Stomach smooth muscle (tissue), 2 donors: ENCODE measurements at regions not wholly inside any gene's neighbourhood (a gene's known extent, or its start where the extent isn't known, plus 50 kb on each side); places are given as distances from the start of the nearest gene placed in this dataset.

ENCODE experiments used
- H3K27ac ChIP-seq: one replicate; pipeline ENCODE4 v1.7.0; 2013; ENCODE audit warnings: mild to moderate bottlenecking, low read length, inconsistent platforms
- H3K27me3 ChIP-seq, 2 donors: one replicate each; pipeline ENCODE4 v1.7.0; 2013; ENCODE audit warnings: low read length in 2 of 2; ENCODE audit not compliant: insufficient read depth in 2 of 2, control insufficient read depth in 1 of 2
- H3K36me3 ChIP-seq, 2 donors: one replicate each; pipeline ENCODE4 v1.7.0; 2013; ENCODE audit warnings: low read length in 2 of 2; ENCODE audit not compliant: control insufficient read depth in 2 of 2, insufficient read depth in 2 of 2
- H3K4me1 ChIP-seq: one replicate; pipeline ENCODE4 v1.7.0; 2013; ENCODE audit warnings: low read length; ENCODE audit not compliant: control insufficient read depth, insufficient read depth
- H3K4me3 ChIP-seq, 2 donors: one replicate each; pipeline ENCODE4 v1.7.0; 2013; ENCODE audit warnings: low read length in 2 of 2
- H3K9ac ChIP-seq, 2 donors: one replicate each; pipeline ENCODE4 v1.7.0; 2013; ENCODE audit warnings: low read length in 2 of 2, mild to moderate bottlenecking in 1 of 2
- H3K9me3 ChIP-seq, 2 donors: one replicate each; pipeline ENCODE4 v1.7.0; 2013; ENCODE audit warnings: low read length in 2 of 2; ENCODE audit not compliant: control insufficient read depth in 2 of 2
- donor health status: healthy.
- donor health status: Pancreatic carcinoma.

DNA sequence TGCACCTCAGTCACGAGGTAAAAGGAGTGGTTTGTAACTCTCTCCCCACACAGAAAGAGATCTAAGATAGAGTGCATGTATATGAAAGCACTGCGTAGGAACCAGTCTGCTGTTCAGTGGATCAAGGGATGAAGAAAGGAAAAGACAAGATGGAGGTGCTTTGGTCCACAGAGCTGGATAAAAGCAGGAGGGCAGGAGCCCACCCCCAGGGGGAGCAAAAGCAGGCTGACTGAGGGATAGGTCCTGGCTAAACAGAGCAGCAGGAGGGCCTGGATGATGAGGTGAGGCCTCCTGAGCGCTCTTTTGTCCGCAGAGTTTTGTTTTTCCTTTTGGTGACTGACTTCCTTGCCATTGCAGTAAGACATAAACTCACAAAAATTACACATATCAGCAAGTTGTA lies 293.5 kb upstream of the C9orf72 start:
- no peaks in the 10 kb centered on the region for H3K27me3 ChIP-seq
- H3K9me3 ChIP-seq, result peaks cover 0 to under 1% of the 10 kb centered on the region in 2 donors
- no peak overlapping the region for H3K27ac ChIP-seq
- no peak overlapping the region for H3K4me3 ChIP-seq
- no peaks in the 10 kb centered on the region for H3K36me3 ChIP-seq
- H3K4me1 ChIP-seq, result no peaks in the 10 kb centered on the region
- H3K9ac ChIP-seq, result no peak overlapping the region

DNA sequence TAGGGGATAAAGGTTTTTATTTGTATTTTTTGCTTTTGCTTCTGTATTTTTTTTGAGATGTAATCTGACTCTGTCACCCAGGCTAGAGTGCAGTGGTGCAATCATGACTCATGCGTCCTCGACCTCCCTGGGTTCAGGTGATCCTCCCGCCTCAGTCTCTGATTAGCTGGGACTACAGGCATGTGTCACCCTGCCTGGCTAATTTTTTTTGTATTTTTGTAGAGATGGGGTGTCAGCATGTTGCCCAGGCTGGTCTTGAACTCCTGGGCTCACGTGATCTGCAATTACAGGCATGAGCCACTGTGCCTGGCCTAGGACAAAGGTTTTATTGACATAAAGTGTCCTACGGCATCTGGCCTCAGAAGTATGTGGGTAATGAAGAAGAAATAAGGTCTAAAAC lies 297.1 kb upstream of the C9orf72 start:
- Histone ChIP-seq H3K27ac (no peak overlapping the region), H3K9ac (no peak overlapping the region), H3K27me3 (no peaks in the 10 kb centered on the region), H3K36me3 (no peaks in the 10 kb centered on the region), H3K4me1 (no peaks in the 10 kb centered on the region), H3K4me3 (no peak overlapping the region), H3K9me3 (peaks cover 0 to 2% of the 10 kb centered on the region in 2 donors)

DNA sequence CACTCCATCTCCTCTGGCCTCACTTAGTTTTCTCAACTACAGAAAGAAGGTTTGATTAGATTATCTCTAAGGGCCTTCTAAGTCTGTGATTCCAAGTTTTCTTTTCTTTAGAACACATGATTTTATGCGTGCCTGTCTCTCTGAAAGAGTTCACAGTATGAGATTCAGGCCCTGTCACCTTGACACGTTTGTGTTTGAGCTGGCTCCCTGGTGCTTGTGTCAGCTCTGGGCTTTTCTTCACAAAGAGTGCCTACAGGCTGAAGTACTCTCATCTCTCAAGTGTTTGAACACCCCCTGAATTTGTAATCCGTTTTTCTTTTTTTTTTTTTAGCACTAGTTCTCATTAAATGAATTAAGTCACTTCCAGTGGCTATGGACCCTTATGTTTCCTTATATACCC lies 306.9 kb upstream of the C9orf72 start:
- no peaks in the 10 kb centered on the region for H3K36me3 ChIP-seq
- H3K4me1 ChIP-seq, result no peaks in the 10 kb centered on the region
- H3K9me3 ChIP-seq, result no peaks in the 10 kb centered on the region
- no peaks in the 10 kb centered on the region for H3K27me3 ChIP-seq
- H3K27ac ChIP-seq, result no peak overlapping the region
- H3K4me3 ChIP-seq, result no peak overlapping the region
- H3K9ac ChIP-seq, result no peak overlapping the region

DNA sequence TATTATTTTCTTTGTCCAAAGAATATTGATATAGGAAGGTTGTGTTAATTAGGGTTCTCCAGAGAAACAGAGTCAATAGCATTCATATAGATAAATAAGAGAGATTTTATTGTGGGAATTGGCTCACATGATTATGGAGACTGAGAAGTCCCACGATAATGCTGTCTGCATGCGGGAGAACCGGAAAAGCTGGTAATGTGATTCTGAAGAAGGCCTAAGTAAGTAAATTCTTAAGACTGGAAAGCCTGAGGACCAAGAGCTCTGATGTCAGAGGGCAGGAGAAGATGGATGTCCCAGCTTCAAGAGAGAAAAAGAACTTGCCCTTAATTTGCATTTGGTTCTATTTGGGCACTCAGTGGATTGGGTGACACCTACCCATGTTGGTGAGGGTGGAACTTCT lies 307.4 kb upstream of the C9orf72 start:
- Histone ChIP-seq H3K9me3 (no peaks in the 10 kb centered on the region), H3K27me3 (no peaks in the 10 kb centered on the region), H3K27ac (no peak overlapping the region), H3K9ac (no peak overlapping the region), H3K36me3 (no peaks in the 10 kb centered on the region), H3K4me3 (no peak overlapping the region), H3K4me1 (no peaks in the 10 kb centered on the region)

DNA sequence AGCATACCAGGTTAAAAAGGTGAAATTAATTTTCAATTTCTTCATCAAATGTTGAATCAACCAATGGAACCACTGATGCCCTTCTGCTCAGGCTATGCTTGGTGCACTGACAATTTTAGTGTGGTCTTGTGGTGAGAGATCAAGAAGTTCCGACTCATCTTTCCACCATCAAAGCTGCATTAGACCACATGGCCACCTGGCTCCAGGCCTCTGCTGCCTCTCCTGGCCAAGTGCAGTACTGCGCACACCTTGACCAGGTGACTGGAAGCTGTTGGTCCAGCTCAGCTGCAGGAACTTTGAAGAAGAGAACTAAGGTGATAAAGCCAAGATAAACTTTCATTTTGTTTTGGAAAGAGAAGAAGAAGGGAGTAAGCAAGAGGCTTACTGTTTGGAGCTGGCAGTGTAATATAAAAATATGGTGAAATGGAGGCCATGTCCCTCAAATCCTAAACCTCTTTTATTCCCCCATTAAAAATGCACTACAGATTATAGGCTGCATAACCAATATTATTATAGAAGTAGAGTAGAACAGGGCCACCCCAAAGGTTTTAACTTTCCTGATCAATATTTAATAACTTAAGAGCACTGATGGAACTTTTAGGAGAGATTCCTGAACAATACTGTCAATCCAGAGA lies 315.5 kb upstream of the C9orf72 start:
- Histone ChIP-seq H3K27ac (no peak overlapping the region), H3K9me3 (no peaks in the 10 kb centered on the region), H3K36me3 (no peaks in the 10 kb centered on the region), H3K27me3 (no peaks in the 10 kb centered on the region), H3K4me3 (no peak overlapping the region), H3K9ac (no peak overlapping the region), H3K4me1 (no peaks in the 10 kb centered on the region)

DNA sequence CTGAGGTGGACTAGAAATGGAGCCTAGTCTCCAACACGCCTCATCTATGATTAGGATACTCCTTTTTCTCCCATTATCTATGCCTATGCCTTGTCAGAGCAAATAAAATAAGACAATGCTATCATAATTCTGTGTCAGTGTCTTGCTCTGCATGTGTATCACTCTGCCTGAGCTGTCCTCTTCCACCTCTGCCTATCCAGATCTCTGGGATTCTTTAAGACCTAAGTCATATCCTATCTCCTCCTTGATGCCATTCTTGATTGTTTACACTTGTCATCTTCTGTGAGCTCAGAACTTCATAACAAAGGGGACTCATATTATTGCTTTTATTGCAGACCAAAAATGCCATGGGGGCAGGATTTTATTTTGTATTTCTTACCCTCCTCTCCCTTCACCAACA lies 351.2 kb upstream of the C9orf72 start:
- Histone ChIP-seq H3K9ac (no peak overlapping the region), H3K4me3 (no peak overlapping the region), H3K9me3 (no peaks in the 10 kb centered on the region), H3K4me1 (no peaks in the 10 kb centered on the region), H3K36me3 (no peaks in the 10 kb centered on the region), H3K27ac (no peak overlapping the region), H3K27me3 (no peaks in the 10 kb centered on the region)

DNA sequence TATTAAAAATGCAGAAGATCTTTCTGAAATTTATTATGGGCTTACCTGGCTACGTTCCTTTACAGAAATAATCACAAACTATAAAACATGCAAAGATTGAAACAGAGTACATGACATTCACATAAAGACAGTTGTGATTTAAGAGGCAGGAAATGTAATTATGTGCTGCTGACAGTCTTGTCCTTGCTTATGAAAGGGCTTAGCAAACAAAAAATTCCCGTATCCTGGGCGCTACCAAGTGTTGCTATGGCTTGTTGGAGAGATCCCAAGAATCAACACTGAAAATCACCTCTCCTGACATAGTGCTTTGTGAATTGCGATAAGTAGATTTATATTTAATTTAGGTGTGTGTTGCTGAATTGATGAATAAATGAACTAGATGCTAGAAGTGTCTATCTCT lies 352.5 kb upstream of the C9orf72 start:
- H3K9me3 ChIP-seq, result no peaks in the 10 kb centered on the region
- no peaks in the 10 kb centered on the region for H3K4me1 ChIP-seq
- H3K27ac ChIP-seq, result no peak overlapping the region
- H3K4me3 ChIP-seq, result no peak overlapping the region
- no peaks in the 10 kb centered on the region for H3K27me3 ChIP-seq
- no peaks in the 10 kb centered on the region for H3K36me3 ChIP-seq
- H3K9ac ChIP-seq, result no peak overlapping the region

DNA sequence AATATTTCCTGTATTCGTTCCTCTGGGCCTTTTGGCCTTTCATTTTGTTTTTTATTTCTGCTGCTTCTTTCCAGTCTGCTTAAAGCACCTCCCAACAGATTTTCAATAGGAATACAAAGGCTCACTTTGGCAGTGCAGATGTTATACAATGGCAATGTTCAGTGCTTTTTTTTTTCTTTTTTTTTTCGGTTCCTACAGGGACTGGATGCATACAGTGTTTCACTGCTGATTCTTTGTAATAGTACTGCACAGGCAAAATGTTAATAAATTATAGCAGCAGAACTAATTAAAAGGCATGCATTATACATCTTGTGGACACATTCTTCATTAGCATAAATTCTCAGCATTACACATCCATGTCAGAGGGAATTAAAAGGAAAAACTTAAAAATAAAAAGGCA lies 356.6 kb upstream of the C9orf72 start:
- Histone ChIP-seq H3K4me1 (no peaks in the 10 kb centered on the region), H3K9ac (no peak overlapping the region), H3K27ac (no peak overlapping the region), H3K36me3 (no peaks in the 10 kb centered on the region), H3K9me3 (no peaks in the 10 kb centered on the region), H3K4me3 (no peak overlapping the region), H3K27me3 (no peaks in the 10 kb centered on the region)

DNA sequence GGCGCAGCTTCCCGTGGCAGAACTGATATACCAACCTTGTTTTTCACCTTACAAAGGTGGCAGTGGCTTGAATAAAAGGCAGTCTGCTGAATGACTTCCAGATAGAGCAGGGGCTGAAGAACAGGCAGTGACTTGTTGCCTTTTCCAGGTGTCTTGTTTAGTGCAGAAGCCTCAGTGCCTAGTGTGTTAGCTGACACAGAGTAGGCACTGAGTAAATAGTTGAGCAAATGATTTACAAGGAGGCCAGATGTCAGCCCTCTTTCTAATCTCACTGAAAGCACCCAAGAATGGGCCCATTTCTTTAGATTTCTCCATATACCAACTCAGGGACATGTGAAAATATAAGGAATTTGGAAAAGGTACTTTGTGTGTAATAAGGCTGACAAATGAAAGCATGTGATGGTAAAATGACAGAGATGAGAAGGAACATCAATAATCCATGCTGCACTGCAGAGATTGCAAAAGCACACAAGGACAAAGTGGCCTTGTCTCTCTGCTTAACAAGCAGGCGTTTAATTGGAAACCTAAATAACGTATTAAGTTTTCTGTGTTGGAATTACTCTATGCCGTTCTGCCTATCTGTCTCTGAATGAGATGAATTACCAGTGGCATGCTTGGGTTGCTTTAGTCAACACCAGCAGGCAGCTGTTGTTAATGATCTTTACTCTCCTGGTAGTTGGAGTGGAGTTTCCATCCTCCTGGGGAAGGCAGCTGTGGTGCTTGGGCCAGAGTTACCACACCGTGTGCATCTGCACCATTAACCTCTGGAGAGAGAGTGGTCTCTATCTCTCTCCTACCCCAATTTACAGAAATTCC lies 360.1 kb upstream of the C9orf72 start:
- H3K27ac ChIP-seq, result no peak overlapping the region
- no peaks in the 10 kb centered on the region for H3K9me3 ChIP-seq
- H3K4me1 ChIP-seq, result no peaks in the 10 kb centered on the region
- no peak overlapping the region for H3K9ac ChIP-seq
- H3K27me3 ChIP-seq, result no peaks in the 10 kb centered on the region
- H3K36me3 ChIP-seq, result no peaks in the 10 kb centered on the region
- no peak overlapping the region for H3K4me3 ChIP-seq

DNA sequence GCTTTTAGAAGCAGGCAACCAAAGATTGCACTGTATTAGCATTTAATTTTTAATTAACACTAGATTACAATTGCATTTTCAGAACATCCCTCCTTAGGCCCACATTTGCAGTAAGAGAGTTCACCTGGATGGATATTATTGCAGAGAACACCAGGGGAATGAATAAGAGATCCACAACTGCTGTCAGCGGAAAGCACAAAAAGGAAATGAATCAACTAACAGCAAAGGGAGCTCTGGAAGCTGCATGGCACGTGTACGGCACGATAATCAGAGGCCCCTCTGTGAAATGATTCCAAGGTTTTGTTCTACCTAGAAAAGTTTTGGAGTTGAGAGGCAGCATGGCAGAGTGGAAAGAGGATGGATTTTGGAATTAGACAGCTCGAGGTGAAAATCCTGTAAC lies 361.2 kb upstream of the C9orf72 start:
- no peaks in the 10 kb centered on the region for H3K36me3 ChIP-seq
- no peaks in the 10 kb centered on the region for H3K4me1 ChIP-seq
- H3K27ac ChIP-seq, result no peak overlapping the region
- no peak overlapping the region for H3K9ac ChIP-seq
- no peak overlapping the region for H3K4me3 ChIP-seq
- no peaks in the 10 kb centered on the region for H3K9me3 ChIP-seq
- H3K27me3 ChIP-seq, result no peaks in the 10 kb centered on the region

DNA sequence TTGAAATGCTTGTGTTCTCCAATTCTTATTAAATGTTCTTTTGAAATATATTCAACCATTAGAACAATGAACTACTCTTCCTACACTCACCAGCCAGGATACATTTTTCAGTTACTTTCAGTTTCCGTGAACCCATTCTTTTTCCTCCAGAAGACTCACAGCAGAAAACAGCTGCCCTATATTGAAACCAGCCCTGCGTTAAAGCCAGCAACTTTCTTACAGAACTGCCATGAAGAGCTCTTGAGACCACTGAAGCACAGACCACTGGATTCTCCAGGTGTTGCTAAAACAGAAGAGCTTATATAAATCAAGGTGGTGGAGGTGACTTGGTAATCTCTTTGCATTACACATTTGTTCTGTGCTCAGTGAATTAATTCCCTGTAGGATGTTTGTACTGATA lies 365.9 kb upstream of the C9orf72 start:
- Histone ChIP-seq H3K27ac (no peak overlapping the region), H3K4me3 (no peak overlapping the region)

More for the DNA sequence above, 365.9 kb upstream of the C9orf72 start:
- Histone ChIP-seq H3K9ac (no peak overlapping the region), H3K9me3 (no peaks in the 10 kb centered on the region), H3K27me3 (no peaks in the 10 kb centered on the region), H3K4me1 (no peaks in the 10 kb centered on the region), H3K36me3 (no peaks in the 10 kb centered on the region)
